GM23248 (cell line): ENCODE measurements at regions not wholly inside any gene's neighbourhood (a gene's known extent, or its start where the extent isn't known, plus 50 kb on each side); places are given as distances from the start of the nearest gene placed in this dataset.

Source experiments
- DNase-seq: peaks from one replicate; pipeline ENCODE4 v3.0.0-alpha.2; 2015
- H2AFZ ChIP-seq: fragments of 200-600 bp; sonication (generic); 2 replicates; pipeline ENCODE4 v1.6.1; 2016; ENCODE audit warnings: antibody characterized with exemption
- H3F3A ChIP-seq: fragments of 200-600 bp; sonication (generic); 2 replicates; pipeline ENCODE4 v1.6.1; 2016; ENCODE audit warnings: mild to moderate bottlenecking, antibody characterized with exemption, mixed run types; ENCODE audit not compliant: insufficient read depth
- H3K27ac ChIP-seq: fragments of 200-600 bp; sonication (generic); 2 replicates; pipeline ENCODE4 v1.5.1; 2016; ENCODE audit warnings: mild to moderate bottlenecking
- H3K27me3 ChIP-seq: fragments of 200-600 bp; sonication (generic); replicated peaks from 2 replicates; pipeline ENCODE4 v1.6.1; 2016; ENCODE audit warnings: mild to moderate bottlenecking; ENCODE audit not compliant: insufficient read depth
- H3K36me3 ChIP-seq: fragments of 200-600 bp; sonication (generic); 2 replicates; pipeline ENCODE4 v1.6.1; 2016; ENCODE audit warnings: low read depth, mild to moderate bottlenecking
- H3K4me1 ChIP-seq: fragments of 200-600 bp; sonication (generic); 2 replicates; pipeline ENCODE4 v1.6.1; 2016; ENCODE audit warnings: mild to moderate bottlenecking; ENCODE audit not compliant: insufficient read depth
- H3K4me2 ChIP-seq: fragments of 200-600 bp; sonication (generic); one replicate; pipeline ENCODE4 v1.6.1; 2016; ENCODE audit warnings: mild to moderate bottlenecking; ENCODE audit not compliant: unreplicated experiment
- H3K4me3 ChIP-seq: fragments of 200-600 bp; sonication (generic); 2 replicates; pipeline ENCODE4 v1.5.1; 2016; ENCODE audit warnings: mild to moderate bottlenecking
- H3K79me2 ChIP-seq: fragments of 200-600 bp; sonication (generic); 2 replicates; pipeline ENCODE4 v1.6.1; 2016; ENCODE audit warnings: mild to moderate bottlenecking; ENCODE audit not compliant: insufficient read depth
- H3K9ac ChIP-seq: fragments of 200-600 bp; sonication (generic); 2 replicates; pipeline ENCODE4 v1.6.1; 2016; ENCODE audit warnings: mild to moderate bottlenecking
- H3K9me2 ChIP-seq: fragments of 200-600 bp; sonication (generic); 2 replicates; pipeline ENCODE4 v1.6.1; 2016; ENCODE audit warnings: mixed run types, mild to moderate bottlenecking, moderate library complexity; ENCODE audit not compliant: insufficient read depth
- H3K9me3 ChIP-seq: fragments of 200-600 bp; sonication (generic); one replicate; pipeline ENCODE4 v1.6.1; 2017; ENCODE audit warnings: low read depth
- H4K20me1 ChIP-seq: fragments of 200-600 bp; sonication (generic); 2 replicates; pipeline ENCODE4 v1.6.0; 2016; ENCODE audit not compliant: insufficient read depth
- EZH2 ChIP-seq: fragments of 200-600 bp; sonication (generic); IDR thresholded peaks from 2 replicates; pipeline ENCODE4 v1.6.1; 2018; ENCODE audit warnings: antibody characterized with exemption, mild to moderate bottlenecking; ENCODE audit not compliant: insufficient read depth, poor library complexity, severe bottlenecking
- EZH2phosphoT487 ChIP-seq: fragments of 200-600 bp; sonication (generic); IDR thresholded peaks from 2 replicates; pipeline ENCODE4 v1.6.1; 2018; ENCODE audit warnings: antibody characterized with exemption, moderate library complexity, mild to moderate bottlenecking, low read depth; ENCODE audit not compliant: insufficient read depth
- WGBS, 2 experiments: methylation state at CpG; one replicate each; pipeline ENCODE4 v1.1.6; 2015 to 2017; ENCODE audit warnings: low lambda C conversion rate in 2 of 2, low coverage in 1 of 2; ENCODE audit errors: missing lambda C conversion rate in 2 of 2; 5-methylcytosine and 5-hydroxymethylcytosine counted together
- in situ Hi-C: fragments of 300-500 bp; cut with MboI; formaldehyde crosslinking; loops from 2 replicates; pipeline ENCODE4 v1.15.0; 2020

DNA sequence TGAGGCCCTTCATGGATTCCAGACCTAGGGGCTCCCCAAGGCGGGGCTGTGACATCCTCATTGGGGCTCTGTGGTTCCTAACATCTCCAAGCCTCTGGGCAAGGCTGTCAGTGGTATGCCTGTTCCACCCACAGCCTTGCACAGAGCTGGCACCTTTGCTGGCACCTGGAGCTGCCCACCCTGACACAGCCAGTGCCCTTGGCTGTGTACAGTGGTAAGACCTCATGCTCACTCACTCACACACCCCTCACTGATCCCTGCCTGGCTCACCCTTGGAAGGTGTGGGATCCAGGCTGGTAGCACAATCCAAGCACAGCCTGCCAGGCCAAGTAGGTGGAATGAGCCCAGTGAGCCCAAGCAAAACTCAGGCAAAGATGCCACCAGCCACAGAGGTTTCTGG is 200.4 kb upstream of the PCDH15 start:
- Histone ChIP-seq H3K9me3 (no peaks in the 10 kb centered on the region), H3K4me3 (no peak overlapping the region), H4K20me1 (no peaks in the 10 kb centered on the region), H3K4me2 (no peak overlapping the region), H2AFZ (no peak overlapping the region), H3K27me3 (no peaks in the 10 kb centered on the region), H3K4me1 (no peaks in the 10 kb centered on the region), H3K36me3 (no peaks in the 10 kb centered on the region), H3K9me2 (no peaks in the 10 kb centered on the region), H3K9ac (no peak overlapping the region), H3K79me2 (no peaks in the 10 kb centered on the region), H3K27ac (no peak overlapping the region), H3F3A (no peaks in the 10 kb centered on the region)
- DNase-seq, result no peak
- WGBS, 2 experiments, result 13 to 50% methylated on average over 1 of the region's 1 CpG
- in situ Hi-C loops, result no loop called here
- TF ChIP-seq EZH2phosphoT487 (no peak), EZH2 (no peak)

GRCh38 chr10:54993148-54993547 is 192.1 kb upstream of the PCDH15 start:
- WGBS, 2 experiments, result 34 to 37% methylated on average over 2 of the region's 2 CpGs
- DNase-seq, result no peak
- no peaks in the 10 kb centered on the region for H3K36me3 ChIP-seq
- no peak overlapping the region for H3K4me2 ChIP-seq
- no peaks in the 10 kb centered on the region for H3K27me3 ChIP-seq
- H3K9ac ChIP-seq, result no peak overlapping the region
- no peaks in the 10 kb centered on the region for H3K9me3 ChIP-seq
- no peaks in the 10 kb centered on the region for H3F3A ChIP-seq
- H3K4me3 ChIP-seq, result no peak overlapping the region
- H3K27ac ChIP-seq, result no peak overlapping the region
- in situ Hi-C loops, result no loop called here
- H2AFZ ChIP-seq, result no peak overlapping the region
- no peaks in the 10 kb centered on the region for H3K4me1 ChIP-seq
- no peaks in the 10 kb centered on the region for H3K9me2 ChIP-seq
- H4K20me1 ChIP-seq, result no peaks in the 10 kb centered on the region
- H3K79me2 ChIP-seq, result no peaks in the 10 kb centered on the region
- no peak for TF ChIP-seq EZH2
- no peak for TF ChIP-seq EZH2phosphoT487

- 4 to 9% methylated on average over 1 of the region's 1 CpG for WGBS, 2 experiments
- Histone ChIP-seq H2AFZ (no peak overlapping the region), H3K27me3 (no peaks in the 10 kb centered on the region), H3K4me2 (no peak overlapping the region), H3K9me2 (no peaks in the 10 kb centered on the region), H3K36me3 (no peaks in the 10 kb centered on the region), H4K20me1 (no peaks in the 10 kb centered on the region), H3K79me2 (no peaks in the 10 kb centered on the region), H3K4me1 (no peaks in the 10 kb centered on the region), H3F3A (no peaks in the 10 kb centered on the region), H3K27ac (no peak overlapping the region), H3K9me3 (no peaks in the 10 kb centered on the region), H3K4me3 (no peak overlapping the region), H3K9ac (no peak overlapping the region)
- peak; percentile 49 for DNase-seq
- in situ Hi-C loops, result no loop called here
- no peak for TF ChIP-seq EZH2phosphoT487
- no peak for TF ChIP-seq EZH2
Observed at GRCh38 chr10:54985732-54986131, 184.7 kb upstream of the PCDH15 start.

DNA sequence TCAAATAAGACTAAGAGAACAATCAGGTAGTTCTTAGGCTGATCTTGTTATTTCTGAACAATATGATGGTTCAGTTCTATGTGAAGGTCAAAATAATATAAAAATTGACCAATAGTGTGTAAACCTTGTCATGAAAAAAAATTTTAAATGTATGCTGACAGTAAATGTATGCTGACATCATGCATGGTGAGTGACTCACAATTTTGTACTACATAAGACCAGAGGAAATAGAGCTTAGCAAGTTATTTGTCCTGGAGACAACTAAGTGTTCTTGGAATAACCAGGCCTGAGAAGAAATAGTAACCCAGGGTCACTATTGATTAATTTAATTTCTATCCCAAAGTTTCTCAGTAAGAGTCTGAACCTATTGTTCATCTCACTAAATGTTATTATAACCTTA is 182.2 kb upstream of the PCDH15 start:
- no peaks in the 10 kb centered on the region for H4K20me1 ChIP-seq
- H3K9me2 ChIP-seq, result no peaks in the 10 kb centered on the region
- in situ Hi-C loops, result no loop called here
- no peaks in the 10 kb centered on the region for H3K9me3 ChIP-seq
- H3K9ac ChIP-seq, result no peak overlapping the region
- H3K79me2 ChIP-seq, result no peaks in the 10 kb centered on the region
- no peak overlapping the region for H3K4me2 ChIP-seq
- no peaks in the 10 kb centered on the region for H3F3A ChIP-seq
- TF ChIP-seq EZH2 (no peak), EZH2phosphoT487 (no peak)
- no peak for DNase-seq
- no peak overlapping the region for H3K4me3 ChIP-seq
- H3K27me3 ChIP-seq, result no peaks in the 10 kb centered on the region
- no peaks in the 10 kb centered on the region for H3K36me3 ChIP-seq
- no peaks in the 10 kb centered on the region for H3K4me1 ChIP-seq
- H2AFZ ChIP-seq, result no peak overlapping the region
- no peak overlapping the region for H3K27ac ChIP-seq

GRCh38 chr10:54962134-54962900 is 161.3 kb upstream of the PCDH15 start:
- Histone ChIP-seq H3K9ac (no peak overlapping the region), H3K4me1 (no peaks in the 10 kb centered on the region), H3K79me2 (no peaks in the 10 kb centered on the region), H3F3A (no peaks in the 10 kb centered on the region), H4K20me1 (no peaks in the 10 kb centered on the region), H3K9me2 (no peaks in the 10 kb centered on the region), H3K4me2 (no peak overlapping the region), H2AFZ (no peak overlapping the region), H3K36me3 (no peaks in the 10 kb centered on the region), H3K27ac (no peak overlapping the region), H3K27me3 (no peaks in the 10 kb centered on the region), H3K4me3 (no peak overlapping the region), H3K9me3 (no peaks in the 10 kb centered on the region)
- no peak for DNase-seq
- WGBS, 2 experiments, result 17 to 26% methylated on average over 6 of the region's 6 CpGs
- in situ Hi-C loops, result no loop called here
- TF ChIP-seq EZH2, result no peak
- no peak for TF ChIP-seq EZH2phosphoT487
